Astrocyte (in vitro differentiated cells and primary cell): ENCODE measurements at regions not wholly inside any gene's neighbourhood (a gene's known extent, or its start where the extent isn't known, plus 50 kb on each side); places are given as distances from the start of the nearest gene placed in this dataset.
A peak's percentile ranks its signal among the peaks of the same experiment; 100 is the strongest.

ENCODE experiments used
- DNase-seq: peaks from one replicate; pipeline ENCODE4 v3.0.0-alpha.2; 2010; ENCODE audit warnings: low read depth
- FAIRE-seq: peaks from 2 replicates; lab custom pipeline; 2011; peaks lifted over from hg19 to GRCh38; lab: Jason Lieb, UNC
- H2AFZ ChIP-seq: 2 replicates; pipeline ENCODE4 v1.6.0; 2012; ENCODE audit warnings: low read depth, low read length, inconsistent platforms
- H3K27ac ChIP-seq: 2 replicates; pipeline ENCODE4 v1.5.1; 2011; ENCODE audit warnings: low read depth, low read length, inconsistent platforms
- H3K27me3 ChIP-seq: 2 replicates; pipeline ENCODE4 v1.6.0; 2011; ENCODE audit warnings: low read length, inconsistent platforms; ENCODE audit not compliant: insufficient read depth
- H3K36me3 ChIP-seq: 2 replicates; pipeline ENCODE4 v1.5.1; 2011; ENCODE audit warnings: low read length, inconsistent platforms; ENCODE audit not compliant: insufficient read depth
- H3K4me1 ChIP-seq: 2 replicates; pipeline ENCODE4 v1.5.1; 2011; ENCODE audit warnings: low read length, inconsistent platforms; ENCODE audit not compliant: insufficient read depth
- H3K4me2 ChIP-seq: 2 replicates; pipeline ENCODE4 v1.6.0; 2012; ENCODE audit warnings: low read length, inconsistent platforms
- H3K4me3 ChIP-seq: 2 replicates; pipeline ENCODE4 v1.5.1; 2011; ENCODE audit warnings: low read depth, mild to moderate bottlenecking, low read length, inconsistent platforms; ENCODE audit not compliant: insufficient read depth
- H3K79me2 ChIP-seq: 2 replicates; pipeline ENCODE4 v1.6.0; 2012; ENCODE audit warnings: mild to moderate bottlenecking, low read length, inconsistent platforms; ENCODE audit not compliant: insufficient read depth
- H3K9ac ChIP-seq: 2 replicates; pipeline ENCODE4 v1.6.0; 2012; ENCODE audit warnings: mild to moderate bottlenecking, low read length, inconsistent platforms
- H3K9me3 ChIP-seq: 2 replicates; pipeline ENCODE4 v1.5.1; 2012; ENCODE audit warnings: low read depth, mild to moderate bottlenecking, low read length, inconsistent platforms; ENCODE audit not compliant: insufficient read depth
- H4K20me1 ChIP-seq: 2 replicates; pipeline ENCODE4 v1.6.0; 2012; ENCODE audit warnings: low read length, inconsistent platforms; ENCODE audit not compliant: insufficient read depth
- H3K27ac Mint-ChIP-seq: one replicate; pipeline ENCODE4 v1.8.0; 2021; ENCODE audit warnings: mild to moderate bottlenecking, mixed read lengths; ENCODE audit not compliant: unreplicated experiment
- H3K27me3 Mint-ChIP-seq: one replicate; pipeline ENCODE4 v1.8.0; 2021; ENCODE audit warnings: low read depth, mixed read lengths; ENCODE audit not compliant: unreplicated experiment
- H3K36me3 Mint-ChIP-seq: one replicate; pipeline ENCODE4 v1.8.0; 2021; ENCODE audit warnings: low read depth, mixed read lengths; ENCODE audit not compliant: unreplicated experiment
- H3K4me1 Mint-ChIP-seq: one replicate; pipeline ENCODE4 v1.8.0; 2021; ENCODE audit warnings: low read depth, mixed read lengths; ENCODE audit not compliant: unreplicated experiment
- H3K4me3 Mint-ChIP-seq: one replicate; pipeline ENCODE4 v1.8.0; 2021; ENCODE audit warnings: mild to moderate bottlenecking, moderate library complexity, mixed read lengths; ENCODE audit not compliant: unreplicated experiment
- H3K9me3 Mint-ChIP-seq: one replicate; pipeline ENCODE4 v1.8.0; 2021; ENCODE audit warnings: mild to moderate bottlenecking, mixed read lengths; ENCODE audit not compliant: unreplicated experiment
- CTCF ChIP-seq: IDR thresholded peaks from 2 replicates; pipeline ENCODE4 v1.5.1; 2011; ENCODE audit warnings: low read depth, mild to moderate bottlenecking, inconsistent platforms, low read length, moderate library complexity; ENCODE audit not compliant: insufficient read depth
- EZH2 ChIP-seq: IDR thresholded peaks from 2 replicates; pipeline ENCODE4 v1.6.1; 2012; ENCODE audit warnings: mild to moderate bottlenecking, low read length, inconsistent platforms; ENCODE audit not compliant: insufficient read depth

GRCh38 chr9:116020146-116020545 is 133.4 kb upstream of the PAPPA start:
- no peaks in the 10 kb centered on the region for H3K27me3 Mint-ChIP-seq
- H3K4me1 ChIP-seq, result no peaks in the 10 kb centered on the region
- H3K79me2 ChIP-seq, result no peaks in the 10 kb centered on the region

GRCh38 chr9:116020801-116021200 is 132.8 kb upstream of the PAPPA start:
- peaks cover 18% of the 10 kb centered on the region for H3K4me1 Mint-ChIP-seq
- Histone ChIP-seq H3K4me3 (no peak overlapping the region), H4K20me1 (no peaks in the 10 kb centered on the region), H3K36me3 (no peaks in the 10 kb centered on the region), H3K27me3 (no peaks in the 10 kb centered on the region), H3K9ac (no peak overlapping the region), H3K27ac (no peak overlapping the region), H3K4me2 (no peak overlapping the region), H3K9me3 (no peaks in the 10 kb centered on the region), H3K4me1 (no peaks in the 10 kb centered on the region), H2AFZ (no peak overlapping the region), H3K79me2 (no peaks in the 10 kb centered on the region)
- no peak for DNase-seq
- no peak for FAIRE-seq
- no peak for TF ChIP-seq CTCF
- no peak for TF ChIP-seq EZH2
- H3K36me3 Mint-ChIP-seq, result no peaks in the 10 kb centered on the region
- H3K27ac Mint-ChIP-seq, result no peak overlapping the region
- H3K9me3 Mint-ChIP-seq, result peaks cover 2% of the 10 kb centered on the region
- H3K27me3 Mint-ChIP-seq, result no peaks in the 10 kb centered on the region
- no peak overlapping the region for H3K4me3 Mint-ChIP-seq

More at GRCh38 chr9:116020146-116020545, 133.4 kb upstream of the PAPPA start:
- FAIRE-seq, result no peak
- H3K4me1 Mint-ChIP-seq, result peaks cover 16% of the 10 kb centered on the region
- Histone ChIP-seq H3K36me3 (no peaks in the 10 kb centered on the region), H3K9ac (no peak overlapping the region), H4K20me1 (no peaks in the 10 kb centered on the region), H3K4me2 (no peak overlapping the region), H3K4me3 (no peak overlapping the region), H2AFZ (no peak overlapping the region), H3K27me3 (no peaks in the 10 kb centered on the region), H3K27ac (no peak overlapping the region), H3K9me3 (no peaks in the 10 kb centered on the region)
- no peak for TF ChIP-seq CTCF
- TF ChIP-seq EZH2, result no peak
- no peaks in the 10 kb centered on the region for H3K36me3 Mint-ChIP-seq
- no peak overlapping the region for H3K27ac Mint-ChIP-seq
- H3K4me3 Mint-ChIP-seq, result no peak overlapping the region
- DNase-seq, result no peak
- peaks cover 2% of the 10 kb centered on the region for H3K9me3 Mint-ChIP-seq

GRCh38 chr9:116027096-116027495 is 126.5 kb upstream of the PAPPA start:
- Histone ChIP-seq H4K20me1 (no peaks in the 10 kb centered on the region), H3K4me3 (no peak overlapping the region), H3K9ac (no peak overlapping the region), H3K36me3 (no peaks in the 10 kb centered on the region), H3K27ac (peak overlapping the region; percentile 15), H3K9me3 (no peaks in the 10 kb centered on the region), H3K4me2 (no peak overlapping the region), H3K4me1 (no peaks in the 10 kb centered on the region), H3K79me2 (no peaks in the 10 kb centered on the region), H2AFZ (no peak overlapping the region), H3K27me3 (no peaks in the 10 kb centered on the region)
- TF ChIP-seq EZH2, result no peak
- Mint-ChIP-seq H3K27ac (peak overlapping the region; percentile 82), H3K36me3 (no peaks in the 10 kb centered on the region), H3K27me3 (no peaks in the 10 kb centered on the region), H3K9me3 (peaks cover 6% of the 10 kb centered on the region), H3K4me1 (peaks cover 16% of the 10 kb centered on the region), H3K4me3 (no peak overlapping the region)
- FAIRE-seq, result no peak
- DNase-seq, result peak; percentile 24
